HepG2 (cell line): ENCODE measurements at regions not wholly inside any gene's neighbourhood (a gene's known extent, or its start where the extent isn't known, plus 50 kb on each side); places are given as distances from the start of the nearest gene placed in this dataset.

Source experiments
- ATAC-seq: fragments of 200-7000 bp; cut with Tn5 transposase; 3 replicates; pipeline ENCODE4 v1.9.1; 2020; ENCODE audit warnings: mild to moderate bottlenecking, moderate library complexity
- BruUV-seq: library from RNA; stranded (reverse); fragments of 400-500 nt; replicated peaks from 2 replicates; lab custom pipeline; 2021; lab: Mats Ljungman, UMichigan
- CTCF ChIA-PET: fragments of 300-600 bp; formaldehyde crosslinking; extraction: SDS; loops from one replicate; lab custom pipeline; 2021; ENCODE audit warnings: low total read pairs, inconsistent platforms, low intra/inter-chr PET ratio; lab: Yijun Ruan, JAX
- POLR2A ChIA-PET: fragments of 350-600 bp; sonication (Branson Sonifier 250); formaldehyde crosslinking; loops from one replicate; lab custom pipeline; 2020; ENCODE audit warnings: antibody characterized with exemption, inconsistent platforms; lab: Yijun Ruan, JAX
- DNase-seq: peaks from one replicate; pipeline ENCODE4 v3.0.0-alpha.2; 2015; ENCODE audit warnings: low spot score
- FAIRE-seq: peaks from 3 replicates; lab custom pipeline; 2011; peaks lifted over from hg19 to GRCh38; lab: Jason Lieb, UNC
- H2AFZ ChIP-seq: one replicate; pipeline ENCODE4 v1.6.1; 2011; ENCODE audit warnings: low read length, inconsistent platforms
- H3K27ac ChIP-seq: fragments of 300-600 bp; 3 replicates; pipeline ENCODE4 v1.8.0; 2011; ENCODE audit warnings: mixed run types, mild to moderate bottlenecking, mixed read lengths, low read length, inconsistent platforms; ENCODE audit not compliant: insufficient read depth; ENCODE audit errors: extremely low read length
- H3K27me3 ChIP-seq, 2 experiments: fragments of 200-600 bp in 1 of 2; 2 replicates in 1 of 2; 3 replicates in 1 of 2; pipeline versions ENCODE4 v1.6.0 to v1.8.0; 2011; ENCODE audit warnings: low read length in 2 of 2, mild to moderate bottlenecking in 2 of 2, moderate library complexity in 2 of 2, inconsistent platforms in 1 of 2; ENCODE audit not compliant: insufficient read depth in 2 of 2, control insufficient read depth in 1 of 2
- H3K36me3 ChIP-seq, 2 experiments: fragments of 200-600 bp in 1 of 2; replicated peaks in 1 of 2; 2 replicates in 1 of 2; 3 replicates in 1 of 2; pipeline versions ENCODE4 v1.5.1 to v1.8.0; 2011; ENCODE audit warnings: low read length in 2 of 2, inconsistent platforms in 1 of 2; ENCODE audit not compliant: insufficient read depth in 2 of 2, control insufficient read depth in 1 of 2
- H3K4me1 ChIP-seq: 2 replicates; pipeline ENCODE4 v1.5.1; 2012; ENCODE audit warnings: low read length, inconsistent platforms; ENCODE audit not compliant: insufficient read depth
- H3K4me2 ChIP-seq: 2 replicates; pipeline ENCODE4 v1.6.0; 2011; ENCODE audit warnings: low read depth, low read length, inconsistent platforms
- H3K4me3 ChIP-seq, 3 experiments: fragments of 200-600 bp in 1 of 3; sonication (generic), shearing (Covaris generic) in 1 of 3; replicated peaks in 1 of 3; 2 replicates each; pipeline ENCODE4 v1.5.1; 2011 to 2016; ENCODE audit warnings: low read length in 3 of 3, inconsistent platforms in 2 of 3, low read depth in 2 of 3, mild to moderate bottlenecking in 2 of 3, control low read depth in 1 of 3, mixed read lengths in 1 of 3; ENCODE audit not compliant: insufficient read depth in 1 of 3
- H3K79me2 ChIP-seq: one replicate; pipeline ENCODE4 v1.6.1; 2011; ENCODE audit warnings: low read length, inconsistent platforms; ENCODE audit not compliant: insufficient read depth
- H3K9ac ChIP-seq: 2 replicates; pipeline ENCODE4 v1.6.0; 2011; ENCODE audit warnings: mild to moderate bottlenecking, low read depth, low read length, inconsistent platforms; ENCODE audit not compliant: insufficient read depth
- H3K9me3 ChIP-seq: 2 replicates; pipeline ENCODE4 v1.5.1; 2012; ENCODE audit warnings: mild to moderate bottlenecking, low read length
- H4K20me1 ChIP-seq: 2 replicates; pipeline ENCODE4 v1.6.0; 2011; ENCODE audit warnings: inconsistent platforms, mild to moderate bottlenecking, low read length, moderate library complexity; ENCODE audit not compliant: insufficient read depth
- AGO1 ChIP-seq: fragments of 200-400 bp; formaldehyde crosslinking; IDR thresholded peaks from 2 replicates; pipeline ENCODE4 v1.6.1; 2017; ENCODE audit warnings: mild to moderate bottlenecking, low read depth, low read length, moderate library complexity; ENCODE audit not compliant: poor library complexity, severe bottlenecking
- ARID3A ChIP-seq: IDR thresholded peaks from 2 replicates; pipeline ENCODE4 v1.6.1; 2012; ENCODE audit warnings: low read depth, low read length, improper control_type of control experiment
- FOSL1 ChIP-seq: sonication (generic); formaldehyde crosslinking; IDR thresholded peaks from 2 replicates; pipeline ENCODE4 v1.9.0; 2021; ENCODE audit warnings: missing genetic modification reagents, borderline replicate concordance
- GRHL1 ChIP-seq: sonication (generic); formaldehyde crosslinking; conservative IDR thresholded peaks from 2 replicates; pipeline ENCODE4 v1.8.0; 2022; ENCODE audit warnings: missing genetic modification reagents
- HMG20B ChIP-seq: conservative IDR thresholded peaks from 2 replicates; pipeline ENCODE4 v1.6.1; 2016; ENCODE audit warnings: missing genetic modification reagents, missing compliant biosample characterization
- NRL ChIP-seq: sonication (generic); formaldehyde crosslinking; IDR thresholded peaks from 2 replicates; pipeline ENCODE4 v1.5.0; 2020; ENCODE audit warnings: missing genetic modification reagents, mild to moderate bottlenecking, moderate library complexity, borderline replicate concordance
- PCBP1 ChIP-seq: fragments of 200-400 bp; formaldehyde crosslinking; IDR thresholded peaks from 2 replicates; pipeline ENCODE4 v1.6.1; 2017; ENCODE audit warnings: mild to moderate bottlenecking, low read depth, low read length, borderline replicate concordance
- RCOR2 ChIP-seq: IDR thresholded peaks from 2 replicates; pipeline ENCODE4 v1.6.1; 2016; ENCODE audit warnings: missing biosample characterization, missing genetic modification reagents
- SAFB2 ChIP-seq: sonication (generic); formaldehyde crosslinking; IDR thresholded peaks from 2 replicates; pipeline ENCODE4 v1.5.1; 2020; ENCODE audit warnings: missing genetic modification reagents, low read depth, mild to moderate bottlenecking, borderline replicate concordance
- SALL2 ChIP-seq: sonication (generic); formaldehyde crosslinking; IDR thresholded peaks from 2 replicates; pipeline ENCODE4 v1.8.1; 2023; ENCODE audit warnings: mild to moderate bottlenecking, missing genetic modification reagents, inconsistent platforms
- SATB2 ChIP-seq: sonication (generic); formaldehyde crosslinking; IDR thresholded peaks from 2 replicates; pipeline ENCODE4 v1.5.0; 2020; ENCODE audit warnings: missing genetic modification reagents
- SOX13 ChIP-seq, 3 experiments: fragments of 450-650 bp in 1 of 3; sonication (generic) in 1 of 3; formaldehyde crosslinking in 1 of 3; IDR thresholded peaks in 2 of 3; conservative IDR thresholded peaks in 1 of 3; 2 replicates each; pipeline versions ENCODE4 v1.5.0 to v1.6.1; 2016 to 2020; ENCODE audit warnings: antibody characterized with exemption in 1 of 3, mild to moderate bottlenecking in 1 of 3, missing compliant biosample characterization in 1 of 3, missing genetic modification reagents in 1 of 3, moderate library complexity in 1 of 3
- SP5 ChIP-seq: IDR thresholded peaks from 2 replicates; pipeline ENCODE4 v1.6.1; 2016; ENCODE audit warnings: low read depth, borderline replicate concordance
- SRSF9 ChIP-seq: fragments of 200-400 bp; formaldehyde crosslinking; IDR thresholded peaks from 2 replicates; pipeline ENCODE4 v1.6.1; 2018; ENCODE audit warnings: borderline replicate concordance, mild to moderate bottlenecking, low read depth, low read length; ENCODE audit not compliant: insufficient read depth, poor library complexity, severe bottlenecking
- STAG1 ChIP-seq: sonication (generic); formaldehyde crosslinking; IDR thresholded peaks from 2 replicates; pipeline ENCODE4 v1.4.0; 2020; ENCODE audit warnings: missing genetic modification reagents
- TGIF2 ChIP-seq: IDR thresholded peaks from 2 replicates; pipeline ENCODE4 v1.6.1; 2016; ENCODE audit warnings: control low read depth, missing compliant biosample characterization
- ZNF558 ChIP-seq: sonication (generic); formaldehyde crosslinking; IDR thresholded peaks from 2 replicates; pipeline ENCODE4 v1.9.0; 2022; ENCODE audit warnings: mild to moderate bottlenecking, missing genetic modification reagents, borderline replicate concordance
- ZNF782 ChIP-seq: sonication (generic); formaldehyde crosslinking; IDR thresholded peaks from 2 replicates; pipeline ENCODE4 v1.4.0; 2020; ENCODE audit warnings: missing genetic modification reagents, mild to moderate bottlenecking, borderline replicate concordance
- ZNF839 ChIP-seq: sonication (generic); formaldehyde crosslinking; IDR thresholded peaks from 2 replicates; pipeline ENCODE4 v1.4.0; 2020; ENCODE audit warnings: missing genetic modification reagents, mild to moderate bottlenecking, borderline replicate concordance
- WGBS: methylation state at CpG from one replicate; pipeline ENCODE4 v1.1.6; 2017; ENCODE audit warnings: low lambda C conversion rate; 5-methylcytosine and 5-hydroxymethylcytosine counted together
- in situ Hi-C: cut with HindIII; loops from 2 replicates; pipeline ENCODE4 v1.10.0; 2017; ENCODE audit warnings: low pct_unique_long_range_greater_than_20kb; ENCODE audit not compliant: extremely low pct_ligation_motif_present
- intact Hi-C: fragments of 100-400 bp; cut with micrococcal nuclease; formaldehyde crosslinking; loops from one replicate; pipeline ENCODE4 v1.10.0; 2022; ENCODE audit not compliant: unreplicated experiment

GRCh38 chr10:70967591-70968587 lies 79.5 kb upstream of the PCBD1 start (continued):
- TF ChIP-seq ARID3A, result no peak
- TF ChIP-seq ZNF782 (CRISPR knock-in tag), result no peak
- TF ChIP-seq ZNF558, result no peak
- TF ChIP-seq SRSF9, result no peak

GRCh38 chr10:70969188-70969587 lies 80.8 kb upstream of the PCBD1 start:
- Histone ChIP-seq H3K4me3 (no peak overlapping the region), H3K4me1 (no peaks in the 10 kb centered on the region), H3K27ac (no peak overlapping the region), H4K20me1 (no peaks in the 10 kb centered on the region), H2AFZ (no peak overlapping the region), H3K27me3 (peaks cover 5 to 11% of the 10 kb centered on the region in 2 experiments; a peak in 3 of 5 replicates), H3K9ac (no peak overlapping the region), H3K36me3 (no peaks in the 10 kb centered on the region), H3K4me2 (no peak overlapping the region), H3K79me2 (no peaks in the 10 kb centered on the region), H3K9me3 (peaks cover 10% of the 10 kb centered on the region; the same call in 1 of the 2 replicates)
- no peak for FAIRE-seq
- 0% methylated on average over 2 of the region's 6 CpGs for WGBS
- in situ Hi-C loops (no loop called here), intact Hi-C loops (no loop called here)
- POLR2A ChIA-PET, result no interaction called here
- DNase-seq, result no peak
- CTCF ChIA-PET, result no interaction called here
- ATAC-seq, result no peak
- BruUV-seq, result no TSS peak
- no peak for TF ChIP-seq HMG20B (CRISPR knock-in tag)
- TF ChIP-seq AGO1, result no peak
- no peak for TF ChIP-seq SP5 (CRISPR knock-in tag)
- TF ChIP-seq STAG1 (CRISPR knock-in tag), result no peak
- TF ChIP-seq RCOR2 (CRISPR knock-in tag), result no peak
- TF ChIP-seq SALL2 (CRISPR knock-in tag), result no peak
- no peak for TF ChIP-seq PCBP1
- TF ChIP-seq FOSL1 (CRISPR knock-in tag), result no peak
- TF ChIP-seq SOX13 (IDR thresholded peaks at IDR 0.05), result no peak
- TF ChIP-seq SOX13 (CRISPR knock-in tag; conservative IDR thresholded peaks at IDR 0.05 in 1 of 2, IDR thresholded peaks at IDR 0.05 in 1 of 2), result no peak
- no peak for TF ChIP-seq NRL
- no peak for TF ChIP-seq ZNF839 (CRISPR knock-in tag)
- TF ChIP-seq GRHL1 (CRISPR knock-in tag), result no peak
- no peak for TF ChIP-seq SATB2 (CRISPR knock-in tag)
- no peak for TF ChIP-seq SAFB2 (CRISPR knock-in tag)
- no peak for TF ChIP-seq TGIF2 (CRISPR knock-in tag)
